CD4-positive, CD25-positive, alpha-beta regulatory T cell (primary cell): ENCODE measurements at regions not wholly inside any gene's neighbourhood (a gene's known extent, or its start where the extent isn't known, plus 50 kb on each side); places are given as distances from the start of the nearest gene placed in this dataset.

Source experiments
- ATAC-seq, 2 donors: fragments of 150-1000 bp; cut with Tn5 transposase; one replicate each; pipeline ENCODE4 v1.10.0; 2021; ENCODE audit warnings: low read depth in 2 of 2, moderate number of reproducible peaks in 2 of 2, moderate library complexity in 1 of 2
- DNase-seq, 3 donors: peaks; one replicate each; pipeline versions ENCODE4 v3.0.0 to v3.0.0-alpha.2; 2012 to 2022; ENCODE audit warnings: mixed read lengths in 1 of 3
- H3K27ac ChIP-seq: one replicate; pipeline ENCODE4 v1.7.0; 2013; ENCODE audit warnings: mild to moderate bottlenecking, low read length; ENCODE audit not compliant: insufficient read depth, poor library complexity, severe bottlenecking
- H3K27me3 ChIP-seq: one replicate; pipeline ENCODE4 v1.7.0; 2013; ENCODE audit warnings: low read length; ENCODE audit not compliant: control insufficient read depth, insufficient read depth
- H3K36me3 ChIP-seq: one replicate; pipeline ENCODE4 v1.7.0; 2013; ENCODE audit warnings: mild to moderate bottlenecking, low read length, moderate library complexity; ENCODE audit not compliant: control insufficient read depth, insufficient read depth
- H3K4me1 ChIP-seq: 2 replicates; pipeline ENCODE4 v1.7.0; 2013; ENCODE audit warnings: mild to moderate bottlenecking, low read length; ENCODE audit not compliant: insufficient read depth, control insufficient read depth, poor library complexity, severe bottlenecking
- H3K4me3 ChIP-seq: one replicate; pipeline ENCODE4 v1.7.0; 2013; ENCODE audit warnings: low read depth, mild to moderate bottlenecking, low read length, moderate library complexity
- H3K9me3 ChIP-seq, 2 experiments: 1 replicate in 1 of 2; 2 replicates in 1 of 2; pipeline ENCODE4 v1.7.0; 2013; ENCODE audit warnings: low read length in 2 of 2, mild to moderate bottlenecking in 1 of 2, moderate library complexity in 1 of 2; ENCODE audit not compliant: control insufficient read depth in 2 of 2
- H3K27ac Mint-ChIP-seq, 3 donors: one replicate each; pipeline ENCODE4 v1.8.0; 2020 to 2022; ENCODE audit warnings: mild to moderate bottlenecking in 3 of 3, mixed read lengths in 3 of 3, moderate library complexity in 2 of 3
- H3K27me3 Mint-ChIP-seq: one replicate; pipeline ENCODE4 v1.8.0; 2022; ENCODE audit warnings: mild to moderate bottlenecking, mixed read lengths
- H3K36me3 Mint-ChIP-seq: one replicate; pipeline ENCODE4 v1.8.0; 2020; ENCODE audit warnings: mixed read lengths
- H3K4me1 Mint-ChIP-seq, 4 donors: one replicate each; pipeline ENCODE4 v1.8.0; 2020 to 2022; ENCODE audit warnings: mixed read lengths in 4 of 4, mild to moderate bottlenecking in 1 of 4
- H3K4me3 Mint-ChIP-seq, 4 donors: one replicate each; pipeline ENCODE4 v1.8.0; 2020 to 2022; ENCODE audit warnings: mild to moderate bottlenecking in 4 of 4, mixed read lengths in 4 of 4, moderate library complexity in 3 of 4
- H3K9me3 Mint-ChIP-seq, 7 donors: one replicate each; pipeline ENCODE4 v1.8.0; 2020 to 2022; ENCODE audit warnings: mixed read lengths in 7 of 7, mild to moderate bottlenecking in 3 of 7, moderate library complexity in 2 of 7

DNA sequence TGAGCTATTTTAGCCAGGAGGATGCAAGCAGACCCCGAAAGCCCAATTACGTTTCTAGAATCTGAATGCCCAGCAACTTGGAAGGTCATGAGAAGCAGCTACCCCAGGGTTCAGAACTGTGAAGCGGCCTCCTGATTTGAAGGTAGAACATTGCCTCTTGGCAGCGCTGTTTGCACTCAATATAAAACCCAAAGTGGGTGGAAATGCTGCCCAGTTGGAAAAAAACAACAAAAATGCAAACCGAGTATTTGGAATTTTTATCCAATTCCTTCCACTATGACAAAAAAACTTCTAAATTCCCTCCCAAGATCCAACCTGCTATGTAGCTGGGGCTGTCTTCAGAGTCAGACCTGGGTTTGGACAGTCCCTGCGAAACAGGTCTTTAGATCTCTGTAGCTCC is 103.3 kb upstream of the RBPJ start:
- Mint-ChIP-seq H3K4me1 (peaks cover 0 to 9% (median 3%) of the 10 kb centered on the region in 4 donors), H3K36me3 (no peaks in the 10 kb centered on the region), H3K27ac (no peak overlapping the region), H3K4me3 (no peak overlapping the region), H3K9me3 (peaks cover 0 to 5% (median 1%) of the 10 kb centered on the region in 7 donors), H3K27me3 (peaks cover 6% of the 10 kb centered on the region)
- no peak for ATAC-seq
- Histone ChIP-seq H3K36me3 (no peaks in the 10 kb centered on the region), H3K27me3 (no peaks in the 10 kb centered on the region), H3K4me1 (no peaks in the 10 kb centered on the region), H3K4me3 (no peak overlapping the region), H3K9me3 (no peaks in the 10 kb centered on the region), H3K27ac (no peak overlapping the region)
- no peak for DNase-seq

- H3K27ac Mint-ChIP-seq, result no peak overlapping the region
- ATAC-seq (peak; percentile 20 to 25), DNase-seq (no peak)
- H3K4me3 ChIP-seq, result no peak overlapping the region
- H3K9me3 Mint-ChIP-seq, result peaks cover 0 to 5% (median 1%) of the 10 kb centered on the region in 7 donors
- no peaks in the 10 kb centered on the region for H3K36me3 ChIP-seq
- H3K4me3 Mint-ChIP-seq, result no peak overlapping the region
- H3K9me3 ChIP-seq, result no peaks in the 10 kb centered on the region
- H3K36me3 Mint-ChIP-seq, result no peaks in the 10 kb centered on the region
- H3K27me3 Mint-ChIP-seq, result peaks cover 7% of the 10 kb centered on the region
- peaks cover 0 to 9% (median 3%) of the 10 kb centered on the region in 4 donors for H3K4me1 Mint-ChIP-seq
- H3K27ac ChIP-seq, result no peak overlapping the region
- H3K27me3 ChIP-seq, result no peaks in the 10 kb centered on the region
- no peaks in the 10 kb centered on the region for H3K4me1 ChIP-seq
Measured at GRCh38 chr4:26217961-26218676, 102.7 kb upstream of the RBPJ start.

GRCh38 chr4:26218677-26219605 is 101.9 kb upstream of the RBPJ start:
- peaks cover 10% of the 10 kb centered on the region for H3K27me3 Mint-ChIP-seq
- H3K27ac Mint-ChIP-seq, result no peak overlapping the region
- H3K9me3 ChIP-seq, result no peaks in the 10 kb centered on the region
- H3K27ac ChIP-seq, result no peak overlapping the region
- H3K9me3 Mint-ChIP-seq, result peaks cover 0 to 5% (median 1%) of the 10 kb centered on the region in 7 donors
- no peaks in the 10 kb centered on the region for H3K27me3 ChIP-seq
- no peaks in the 10 kb centered on the region for H3K4me1 ChIP-seq
- DNase-seq (no peak), ATAC-seq (peak in 1 of 2 donors; percentile 28)
- H3K36me3 Mint-ChIP-seq, result no peaks in the 10 kb centered on the region
- H3K4me3 Mint-ChIP-seq, result no peak overlapping the region
- peaks cover 0 to 6% (median 1%) of the 10 kb centered on the region in 4 donors for H3K4me1 Mint-ChIP-seq
- no peaks in the 10 kb centered on the region for H3K36me3 ChIP-seq
- no peak overlapping the region for H3K4me3 ChIP-seq

DNA sequence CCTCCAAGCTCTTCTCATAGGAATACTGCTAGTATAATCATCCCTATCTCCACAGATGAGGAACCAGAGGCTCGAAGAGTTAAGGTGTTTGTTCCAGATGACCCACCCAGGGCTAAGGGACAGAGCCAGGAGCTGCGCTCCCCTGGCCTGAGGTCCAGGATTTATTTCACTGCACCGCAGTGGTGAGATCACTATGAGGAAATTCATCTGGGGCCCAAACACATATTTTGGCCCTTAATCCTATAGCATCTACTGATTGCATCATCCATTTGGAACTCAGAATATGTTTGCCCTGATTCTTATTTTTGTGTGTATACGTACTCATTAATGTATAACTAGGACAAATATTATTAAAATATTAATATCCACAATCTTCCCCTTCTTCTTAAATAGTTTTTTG is 100.1 kb upstream of the RBPJ start:
- Mint-ChIP-seq H3K9me3 (peaks cover 0 to 5% (median 0%) of the 10 kb centered on the region in 7 donors), H3K27me3 (peaks cover 10% of the 10 kb centered on the region), H3K27ac (peak overlapping the region in 1 of 3 donors; percentile 48), H3K4me1 (peaks cover 0 to 4% (median 0%) of the 10 kb centered on the region in 4 donors), H3K36me3 (no peaks in the 10 kb centered on the region), H3K4me3 (no peak overlapping the region)
- DNase-seq, result no peak
- ATAC-seq, result no peak
- H3K36me3 ChIP-seq, result no peaks in the 10 kb centered on the region
- no peaks in the 10 kb centered on the region for H3K4me1 ChIP-seq
- H3K4me3 ChIP-seq, result no peak overlapping the region
- H3K27me3 ChIP-seq, result no peaks in the 10 kb centered on the region
- H3K27ac ChIP-seq, result no peak overlapping the region
- no peaks in the 10 kb centered on the region for H3K9me3 ChIP-seq

DNA sequence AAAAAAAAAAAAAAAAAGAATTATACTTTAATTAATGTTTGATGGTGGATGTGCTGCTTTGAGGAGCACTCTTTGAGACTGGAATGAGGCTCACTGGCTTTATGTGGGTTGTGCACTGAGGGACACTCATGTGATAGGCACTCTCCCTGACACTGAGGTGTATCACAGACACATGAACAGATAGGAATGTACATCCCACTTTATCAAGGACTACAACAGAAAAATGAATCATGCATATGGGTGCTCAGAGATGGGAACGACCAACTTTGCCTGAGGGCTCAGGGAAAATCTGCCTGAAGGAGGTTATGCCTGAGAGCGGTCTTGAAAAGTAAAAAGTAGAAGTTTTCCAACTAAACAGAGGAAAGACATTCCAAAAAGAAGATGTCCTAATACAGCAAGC is 97.7 kb upstream of the RBPJ start:
- Mint-ChIP-seq H3K36me3 (no peaks in the 10 kb centered on the region), H3K4me1 (no peaks in the 10 kb centered on the region)

DNA sequence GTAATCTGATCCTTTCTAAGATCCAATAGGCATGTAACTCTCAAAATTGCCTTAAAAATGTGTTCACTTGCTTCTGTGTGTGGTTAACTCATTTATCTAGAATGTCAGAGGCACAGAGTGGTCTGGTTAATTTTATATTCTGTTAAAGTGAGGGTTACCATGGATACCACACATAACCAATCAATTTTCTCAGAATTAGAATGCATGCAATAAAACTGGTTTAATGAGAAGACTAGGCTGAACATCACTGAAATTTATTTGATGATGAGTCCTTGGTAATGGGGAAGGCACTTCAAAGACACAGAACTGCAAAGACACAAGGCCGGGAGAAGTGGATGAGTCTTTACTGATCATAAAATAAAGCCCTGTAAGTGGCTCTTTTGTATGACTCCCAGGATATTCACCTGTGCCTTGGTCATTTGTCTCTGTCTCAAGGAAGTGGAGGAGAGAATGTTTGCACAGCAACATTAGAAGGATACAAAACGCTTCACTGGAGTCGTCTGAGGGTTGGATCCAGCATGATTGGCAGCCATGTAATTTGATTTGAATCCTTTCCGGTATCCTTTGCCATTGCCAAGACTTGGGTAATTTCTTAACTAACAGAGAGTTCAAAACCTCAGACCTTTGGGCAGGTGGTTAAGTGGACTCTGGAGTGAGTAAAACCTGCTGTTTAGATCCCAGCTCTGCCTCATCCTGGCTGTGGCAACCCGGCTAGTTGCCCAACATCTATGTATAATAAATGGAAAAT is 94.0 kb upstream of the RBPJ start:
- no peak overlapping the region for H3K4me3 ChIP-seq
- no peaks in the 10 kb centered on the region for H3K36me3 ChIP-seq
- Mint-ChIP-seq H3K4me3 (no peak overlapping the region), H3K27me3 (peaks cover 4% of the 10 kb centered on the region), H3K27ac (no peak overlapping the region), H3K9me3 (peaks cover 0 to 4% (median 0%) of the 10 kb centered on the region in 7 donors), H3K36me3 (no peaks in the 10 kb centered on the region), H3K4me1 (peaks cover 0 to 6% (median 0%) of the 10 kb centered on the region in 4 donors)
- H3K27ac ChIP-seq, result no peak overlapping the region
- no peaks in the 10 kb centered on the region for H3K9me3 ChIP-seq
- H3K4me1 ChIP-seq, result no peaks in the 10 kb centered on the region
- ATAC-seq, result no peak
- DNase-seq, result no peak
- H3K27me3 ChIP-seq, result no peaks in the 10 kb centered on the region

More for the DNA sequence above, 97.7 kb upstream of the RBPJ start:
- Histone ChIP-seq H3K9me3 (no peaks in the 10 kb centered on the region), H3K27ac (no peak overlapping the region), H3K27me3 (no peaks in the 10 kb centered on the region), H3K4me3 (no peak overlapping the region), H3K36me3 (no peaks in the 10 kb centered on the region), H3K4me1 (no peaks in the 10 kb centered on the region)
- ATAC-seq (no peak), DNase-seq (no peak)
- no peak overlapping the region for H3K4me3 Mint-ChIP-seq
- H3K9me3 Mint-ChIP-seq, result peaks cover 0 to 5% (median 0%) of the 10 kb centered on the region in 7 donors
- no peak overlapping the region for H3K27ac Mint-ChIP-seq
- H3K27me3 Mint-ChIP-seq, result peaks cover 4% of the 10 kb centered on the region

GRCh38 chr4:26227601-26228229 is 93.1 kb upstream of the RBPJ start:
- Mint-ChIP-seq H3K4me1 (peaks cover 0 to 6% (median 4%) of the 10 kb centered on the region in 4 donors), H3K36me3 (no peaks in the 10 kb centered on the region), H3K27me3 (peaks cover 4% of the 10 kb centered on the region), H3K9me3 (peaks cover 0 to 4% (median 0%) of the 10 kb centered on the region in 7 donors), H3K27ac (no peak overlapping the region), H3K4me3 (no peak overlapping the region)
- H3K4me1 ChIP-seq, result no peaks in the 10 kb centered on the region
- H3K27ac ChIP-seq, result no peak overlapping the region
- H3K27me3 ChIP-seq, result no peaks in the 10 kb centered on the region
- no peaks in the 10 kb centered on the region for H3K9me3 ChIP-seq
- no peak for DNase-seq
- no peak overlapping the region for H3K4me3 ChIP-seq
- ATAC-seq, result no peak
- H3K36me3 ChIP-seq, result no peaks in the 10 kb centered on the region
